ENCODE measurements at regions not wholly inside any gene's neighbourhood (a gene's known extent, or its start where the extent isn't known, plus 50 kb on each side); places are given as distances from the start of the nearest gene placed in this dataset.

DNA sequence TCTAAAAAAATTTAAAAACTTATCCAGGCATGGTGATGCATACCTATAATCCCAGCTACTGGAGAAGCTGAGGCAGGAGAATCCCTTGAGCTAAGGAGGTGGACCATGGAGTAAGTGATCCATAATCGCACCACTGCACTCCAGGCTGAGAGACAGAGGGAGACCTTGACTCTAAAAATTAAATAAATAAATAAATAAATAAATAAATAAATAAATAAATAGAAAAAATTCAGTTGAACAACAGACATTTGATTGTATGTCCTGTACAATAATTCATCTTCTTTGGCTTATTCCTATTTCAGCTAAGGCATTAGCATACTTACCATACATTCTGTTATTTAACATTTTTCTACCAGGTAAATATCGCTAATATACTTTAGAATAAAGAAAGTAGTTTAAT is 726.1 kb upstream of the GALNTL6 start:
- 0% methylated on average over 2 of the region's 2 CpGs for WGBS (ENCODE audit: insufficient coverage, low coverage, missing lambda C conversion rate)
- H2AFZ ChIP-seq (ENCODE audit: low read depth, low read length), result no peak overlapping the region
- BruUV-seq (replicated peaks), result no TSS peak
- in situ Hi-C loops (cut with MboI), result no loop called here
- H3K4me1 ChIP-seq (replicated peaks in 1 of 2; ENCODE audit: control insufficient read depth in 2 of 2, insufficient read depth in 2 of 2, low read length in 2 of 2), result no peaks in the 10 kb centered on the region; a peak in 1 of 5 replicates
- H3K36me3 ChIP-seq (ENCODE audit: control insufficient read depth, insufficient read depth, low read length), result no peaks in the 10 kb centered on the region
- H3K9me3 ChIP-seq (replicated peaks; ENCODE audit: control insufficient read depth, insufficient read depth, low read depth, low read length), result peaks cover 4% of the 10 kb centered on the region; the same call in 1 of the 2 replicates
- H3K27ac ChIP-seq (ENCODE audit: extremely low read depth, low read depth, low read length), result no peak overlapping the region
- no peaks in the 10 kb centered on the region for H3K27me3 ChIP-seq (ENCODE audit: control insufficient read depth in 2 of 2, insufficient read depth in 2 of 2, low read length in 2 of 2)
- no peak for ATAC-seq
- no peaks in the 10 kb centered on the region for H4K20me1 ChIP-seq (replicated peaks; ENCODE audit: control insufficient read depth, insufficient read depth, low read length)
- CTCF ChIA-PET (ENCODE audit: low intra/inter-chr PET ratio), result no interaction called here
- intact Hi-C loops (cut with micrococcal nuclease), result no loop called here
- H3K9ac ChIP-seq (ENCODE audit: insufficient read depth in 1 of 2, low read depth in 2 of 2, low read length in 2 of 2), result no peak overlapping the region
- POLR2A ChIA-PET, result interaction anchor here (0.7 kb wide), 1 partner anchor 78 kb away, joined by 3 read pairs; no protein-coding TSS in a partner anchor
- no peak for DNase-seq (ENCODE audit: extremely low read depth in 1 of 4, low spot score in 3 of 4)
- H3K4me2 ChIP-seq (ENCODE audit: insufficient read depth, low read length), result no peak overlapping the region
- FAIRE-seq, result no peak
- H3K79me2 ChIP-seq (ENCODE audit: control insufficient read depth, insufficient read depth, low read length), result no peaks in the 10 kb centered on the region
- no peaks in the 10 kb centered on the region for H3K9me1 ChIP-seq (ENCODE audit: control insufficient read depth, insufficient read depth, low read length)
- H3K4me3 ChIP-seq, result no peak overlapping the region
- TF ChIP-seq, protein P1, sequence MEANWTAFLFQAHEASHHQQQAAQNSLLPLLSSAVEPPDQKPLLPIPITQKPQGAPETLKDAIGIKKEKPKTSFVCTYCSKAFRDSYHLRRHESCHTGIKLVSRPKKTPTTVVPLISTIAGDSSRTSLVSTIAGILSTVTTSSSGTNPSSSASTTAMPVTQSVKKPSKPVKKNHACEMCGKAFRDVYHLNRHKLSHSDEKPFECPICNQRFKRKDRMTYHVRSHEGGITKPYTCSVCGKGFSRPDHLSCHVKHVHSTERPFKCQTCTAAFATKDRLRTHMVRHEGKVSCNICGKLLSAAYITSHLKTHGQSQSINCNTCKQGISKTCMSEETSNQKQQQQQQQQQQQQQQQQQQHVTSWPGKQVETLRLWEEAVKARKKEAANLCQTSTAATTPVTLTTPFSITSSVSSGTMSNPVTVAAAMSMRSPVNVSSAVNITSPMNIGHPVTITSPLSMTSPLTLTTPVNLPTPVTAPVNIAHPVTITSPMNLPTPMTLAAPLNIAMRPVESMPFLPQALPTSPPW (CRISPR knock-in tag; IDR thresholded peaks at IDR 0.05), result no peak
- TF ChIP-seq JUN (IDR thresholded peaks at IDR 0.05; ENCODE audit: borderline replicate concordance, low read depth, low read length), result no peak
- no peak for TF ChIP-seq JUN (CRISPR knock-in tag; IDR thresholded peaks at IDR 0.05; ENCODE audit: borderline replicate concordance)
- TF ChIP-seq ZKSCAN1 (IDR thresholded peaks at IDR 0.05; ENCODE audit: low read depth, low read length), result no peak
- TF ChIP-seq, protein P2, sequence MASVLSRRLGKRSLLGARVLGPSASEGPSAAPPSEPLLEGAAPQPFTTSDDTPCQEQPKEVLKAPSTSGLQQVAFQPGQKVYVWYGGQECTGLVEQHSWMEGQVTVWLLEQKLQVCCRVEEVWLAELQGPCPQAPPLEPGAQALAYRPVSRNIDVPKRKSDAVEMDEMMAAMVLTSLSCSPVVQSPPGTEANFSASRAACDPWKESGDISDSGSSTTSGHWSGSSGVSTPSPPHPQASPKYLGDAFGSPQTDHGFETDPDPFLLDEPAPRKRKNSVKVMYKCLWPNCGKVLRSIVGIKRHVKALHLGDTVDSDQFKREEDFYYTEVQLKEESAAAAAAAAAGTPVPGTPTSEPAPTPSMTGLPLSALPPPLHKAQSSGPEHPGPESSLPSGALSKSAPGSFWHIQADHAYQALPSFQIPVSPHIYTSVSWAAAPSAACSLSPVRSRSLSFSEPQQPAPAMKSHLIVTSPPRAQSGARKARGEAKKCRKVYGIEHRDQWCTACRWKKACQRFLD (CRISPR knock-in tag; IDR thresholded peaks at IDR 0.05), result no peak
- no peak for TF ChIP-seq SP2 (IDR thresholded peaks at IDR 0.05; ENCODE audit: extremely low read depth, low read depth, low read length, poor library complexity, severe bottlenecking)
- TF ChIP-seq C11orf30 (IDR thresholded peaks at IDR 0.05; ENCODE audit: low read depth), result no peak
- TF ChIP-seq CHD4 (IDR thresholded peaks at IDR 0.05; ENCODE audit: insufficient read depth, insufficient replicate concordance, low read depth, low read length, poor library complexity, severe bottlenecking), result no peak
- TF ChIP-seq ZNF408 (CRISPR knock-in tag; IDR thresholded peaks at IDR 0.05; ENCODE audit: low read depth), result no peak
- no peak for TF ChIP-seq EZH2 (IDR thresholded peaks at IDR 0.05; ENCODE audit: borderline replicate concordance, low read depth, low read length)
- no peak for TF ChIP-seq PHF21A (IDR thresholded peaks at IDR 0.05; ENCODE audit: borderline replicate concordance, low read depth)
- TF ChIP-seq, protein P3, sequence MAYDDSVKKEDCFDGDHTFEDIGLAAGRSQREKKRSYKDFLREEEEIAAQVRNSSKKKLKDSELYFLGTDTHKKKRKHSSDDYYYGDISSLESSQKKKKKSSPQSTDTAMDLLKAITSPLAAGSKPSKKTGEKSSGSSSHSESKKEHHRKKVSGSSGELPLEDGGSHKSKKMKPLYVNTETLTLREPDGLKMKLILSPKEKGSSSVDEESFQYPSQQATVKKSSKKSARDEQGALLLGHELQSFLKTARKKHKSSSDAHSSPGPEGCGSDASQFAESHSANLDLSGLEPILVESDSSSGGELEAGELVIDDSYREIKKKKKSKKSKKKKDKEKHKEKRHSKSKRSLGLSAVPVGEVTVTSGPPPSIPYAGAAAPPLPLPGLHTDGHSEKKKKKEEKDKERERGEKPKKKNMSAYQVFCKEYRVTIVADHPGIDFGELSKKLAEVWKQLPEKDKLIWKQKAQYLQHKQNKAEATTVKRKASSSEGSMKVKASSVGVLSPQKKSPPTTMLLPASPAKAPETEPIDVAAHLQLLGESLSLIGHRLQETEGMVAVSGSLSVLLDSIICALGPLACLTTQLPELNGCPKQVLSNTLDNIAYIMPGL (CRISPR knock-in tag; IDR thresholded peaks at IDR 0.05), result no peak
- no peak for TF ChIP-seq ZNF668 (CRISPR knock-in tag; IDR thresholded peaks at IDR 0.05)
- TF ChIP-seq, protein P4, sequence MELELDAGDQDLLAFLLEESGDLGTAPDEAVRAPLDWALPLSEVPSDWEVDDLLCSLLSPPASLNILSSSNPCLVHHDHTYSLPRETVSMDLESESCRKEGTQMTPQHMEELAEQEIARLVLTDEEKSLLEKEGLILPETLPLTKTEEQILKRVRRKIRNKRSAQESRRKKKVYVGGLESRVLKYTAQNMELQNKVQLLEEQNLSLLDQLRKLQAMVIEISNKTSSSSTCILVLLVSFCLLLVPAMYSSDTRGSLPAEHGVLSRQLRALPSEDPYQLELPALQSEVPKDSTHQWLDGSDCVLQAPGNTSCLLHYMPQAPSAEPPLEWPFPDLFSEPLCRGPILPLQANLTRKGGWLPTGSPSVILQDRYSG (tag; conservative IDR thresholded peaks at IDR 0.05; ENCODE audit: low read depth), result no peak
- TF ChIP-seq SMAD3 (CRISPR knock-in tag; conservative IDR thresholded peaks at IDR 0.05), result no peak

Data from K562 (cell line).